Retinal pigment epithelial cell (primary cell): ENCODE measurements at regions not wholly inside any gene's neighbourhood (a gene's known extent, or its start where the extent isn't known, plus 50 kb on each side); places are given as distances from the start of the nearest gene placed in this dataset.

Experiments
- DNase-seq: peaks from one replicate; pipeline ENCODE4 v3.0.0-alpha.2; 2010; ENCODE audit warnings: low read depth
- H3K4me3 ChIP-seq: 2 replicates; pipeline ENCODE4 v1.5.1; 2011; ENCODE audit warnings: mild to moderate bottlenecking, low read length, control low read depth, moderate library complexity
- CTCF ChIP-seq: conservative IDR thresholded peaks from 2 replicates; pipeline ENCODE4 v1.5.1; 2011; ENCODE audit warnings: low read depth, low read length, control low read depth, inconsistent platforms

GRCh38 chr22:48438800-48439559, 1388.7 kb downstream of the BRD1 start:
- no peak for TF ChIP-seq CTCF
- H3K4me3 ChIP-seq, result no peak overlapping the region
- no peak for DNase-seq

- no peak for TF ChIP-seq CTCF
- DNase-seq, result no peak
- no peak overlapping the region for H3K4me3 ChIP-seq
These were observed 1389.6 kb downstream of the BRD1 start for GRCh38 chr22:48438096-48438495.

DNA sequence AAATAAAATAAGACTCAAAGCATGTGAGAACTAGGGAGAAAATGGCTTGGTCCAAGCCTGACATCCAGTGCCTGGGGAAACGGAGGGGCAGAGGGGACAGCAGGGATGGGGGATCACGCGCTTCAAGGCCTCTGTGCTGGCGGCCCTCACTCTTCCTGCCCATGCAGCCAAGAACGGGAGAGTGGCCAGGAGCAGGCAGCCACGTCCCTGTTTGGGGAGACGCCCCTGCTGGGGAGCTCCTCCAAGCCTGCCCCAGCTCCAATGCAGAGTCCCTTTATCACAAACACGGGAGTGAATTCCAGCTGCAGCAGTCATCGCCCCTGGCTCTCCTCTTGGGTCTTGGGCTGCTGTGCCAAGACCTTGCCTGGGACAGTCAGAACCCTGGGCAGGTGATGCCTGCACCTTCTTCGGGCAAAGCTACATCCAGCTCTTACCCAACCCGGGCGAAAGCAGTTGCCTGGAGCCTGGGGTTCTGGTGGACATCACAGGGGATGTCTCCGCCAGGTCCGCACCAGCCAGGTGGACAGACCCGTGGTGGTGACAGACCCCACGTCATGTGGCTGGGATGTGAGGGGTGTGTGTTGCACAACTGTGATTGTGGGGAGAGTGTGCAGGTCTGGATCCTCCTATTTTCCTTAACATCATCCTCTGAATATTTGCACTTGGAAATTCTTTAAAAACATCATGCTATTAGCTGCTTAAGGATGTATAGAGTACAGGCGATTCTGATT, 1391.3 kb downstream of the BRD1 start:
- no peak for TF ChIP-seq CTCF
- H3K4me3 ChIP-seq, result no peak overlapping the region
- no peak for DNase-seq

- H3K4me3 ChIP-seq, result no peak overlapping the region
- DNase-seq, result no peak
- TF ChIP-seq CTCF, result no peak
These were observed 1392.8 kb downstream of the BRD1 start for GRCh38 chr22:48434868-48435250.

DNA sequence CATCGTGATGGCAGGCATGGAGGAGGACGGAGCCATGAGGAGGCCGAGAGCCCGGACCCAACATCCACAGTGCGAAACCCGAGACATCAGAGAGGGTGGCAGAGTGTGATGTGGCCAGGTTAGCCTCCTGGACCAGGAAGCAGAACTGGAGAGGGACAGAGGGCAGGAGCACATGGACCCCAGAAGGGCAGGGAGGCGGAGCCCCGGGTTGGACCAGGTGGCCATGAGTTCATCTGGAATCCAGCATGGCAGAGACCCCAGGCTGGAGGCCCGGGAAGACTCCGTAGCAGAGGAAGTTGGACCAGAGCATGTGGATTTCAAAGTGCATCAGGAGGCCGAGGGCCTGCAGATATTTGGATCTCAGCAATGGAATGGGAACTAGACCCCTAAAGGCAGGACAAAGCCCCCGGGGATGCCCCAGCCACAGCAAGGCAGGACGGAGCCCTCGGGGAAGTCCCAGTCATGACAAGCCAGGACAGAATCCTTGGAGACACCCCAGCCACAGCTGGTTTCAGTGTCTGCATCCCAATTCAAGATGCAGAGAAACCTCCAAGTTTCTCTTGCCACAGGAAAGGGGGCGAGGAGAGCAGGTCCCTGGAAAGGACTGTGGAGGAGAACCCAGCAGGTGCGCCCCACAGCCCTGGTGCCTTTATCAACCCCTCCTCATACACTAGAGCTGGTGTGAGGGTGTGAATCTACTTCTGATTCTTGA, 1393.4 kb downstream of the BRD1 start:
- no peak overlapping the region for H3K4me3 ChIP-seq
- no peak for DNase-seq
- TF ChIP-seq CTCF, result no peak

DNA sequence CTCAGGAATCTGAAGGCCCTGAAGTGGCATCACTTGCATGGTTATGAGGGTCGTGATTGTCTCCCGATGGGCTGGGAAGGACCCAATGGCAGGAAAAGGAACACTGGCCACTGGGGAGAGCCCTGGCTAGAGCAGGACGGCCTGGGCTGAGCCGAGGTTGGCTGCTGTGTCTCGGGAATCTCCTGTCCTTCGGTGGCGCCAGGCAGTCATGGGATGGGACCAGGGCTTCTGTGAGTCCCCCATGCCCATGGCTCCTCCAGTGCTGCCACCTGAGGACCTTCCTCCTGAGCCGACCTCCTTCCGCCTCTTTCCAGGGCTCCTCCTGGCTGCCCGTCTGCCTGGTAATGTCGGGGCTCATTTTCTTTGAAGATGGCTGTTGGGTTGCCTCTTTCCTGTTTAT, 1394.0 kb downstream of the BRD1 start:
- no peak for DNase-seq
- no peak for TF ChIP-seq CTCF
- no peak overlapping the region for H3K4me3 ChIP-seq
